NCI-H748 (cell line): ENCODE measurements at regions not wholly inside any gene's neighbourhood (a gene's known extent, or its start where the extent isn't known, plus 50 kb on each side); places are given as distances from the start of the nearest gene placed in this dataset.
A peak's percentile ranks its signal among the peaks of the same experiment; 100 is the strongest.

Source experiments
- DNase-seq: peaks from one replicate; lab custom pipeline; 2025; ENCODE audit not compliant: unreplicated experiment; lab: John Stamatoyannopoulos, UW

- DNase-seq, result peak; percentile 78
These were observed 61.2 kb upstream of the TMTC2 start for GRCh38 chr12:82625523-82625922.

DNA sequence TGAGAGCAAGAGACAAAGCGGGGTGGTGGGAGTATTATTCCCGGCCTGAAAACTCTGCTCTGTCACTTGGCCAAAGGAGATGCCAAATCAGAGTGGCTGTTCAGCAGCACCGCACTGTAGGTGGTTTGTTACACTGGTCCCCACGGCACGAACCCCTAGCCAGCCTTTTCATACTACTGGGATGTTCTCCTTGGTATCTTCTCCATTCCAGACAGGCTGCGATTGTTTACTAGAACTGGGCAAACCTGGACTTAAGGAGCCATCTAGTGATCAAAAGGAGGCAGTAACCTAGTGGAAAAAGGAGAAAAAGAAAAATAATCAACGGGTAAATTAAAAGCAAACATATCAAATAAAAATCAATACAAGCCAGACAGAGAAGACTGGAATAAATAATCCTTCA is 58.9 kb upstream of the TMTC2 start:
- peak; percentile 68 for DNase-seq

- peak; percentile 35 for DNase-seq
These were observed 52.0 kb upstream of the TMTC2 start for GRCh38 chr12:82634495-82635258.

GRCh38 chr12:82635263-82635662 is 51.4 kb upstream of the TMTC2 start:
- no peak for DNase-seq
